NCI-H748 (cell line): ENCODE measurements at regions not wholly inside any gene's neighbourhood (a gene's known extent, or its start where the extent isn't known, plus 50 kb on each side); places are given as distances from the start of the nearest gene placed in this dataset.
A peak's percentile ranks its signal among the peaks of the same experiment; 100 is the strongest.

ENCODE experiments used
- DNase-seq: peaks from one replicate; lab custom pipeline; 2025; ENCODE audit not compliant: unreplicated experiment; lab: John Stamatoyannopoulos, UW

- no peak for DNase-seq
These were observed 59.4 kb upstream of the UCN3 start for GRCh38 chr10:5305374-5305773.

GRCh38 chr10:5310914-5311313, 53.9 kb upstream of the UCN3 start:
- no peak for DNase-seq

GRCh38 chr10:5311617-5312016, 53.1 kb upstream of the UCN3 start:
- no peak for DNase-seq

- DNase-seq: peak; percentile 97
These were observed 49.9 kb upstream of the UCN3 start for GRCh38 chr10:5314840-5315239.
